ENCODE measurements at regions not wholly inside any gene's neighbourhood (a gene's known extent, or its start where the extent isn't known, plus 50 kb on each side); places are given as distances from the start of the nearest gene placed in this dataset.
"Not testable (repeated sequence)": the region's sequence is repeated elsewhere in the genome, so short reads cannot be mapped to it uniquely, and the experiment has no call there.

GRCh38 chr2:172259827-172260226, 157.1 kb upstream of the DLX2 start:
- DNase-seq (ENCODE audit: low read depth): no peak

- no peak for DNase-seq (ENCODE audit: low read depth)
These were observed 157.6 kb upstream of the DLX2 start for GRCh38 chr2:172260336-172260735.

- no peak for DNase-seq (ENCODE audit: low read depth)
These were observed 158.6 kb upstream of the DLX2 start for GRCh38 chr2:172261292-172261691.

GRCh38 chr2:172262486-172262885, 159.8 kb upstream of the DLX2 start:
- DNase-seq (ENCODE audit: low read depth): no peak

- DNase-seq (ENCODE audit: low read depth): not testable (repeated sequence)
These were observed 162.1 kb upstream of the DLX2 start for GRCh38 chr2:172264820-172265219.

GRCh38 chr2:172269507-172270244, 157.7 kb upstream of the ITGA6 start:
- not testable (repeated sequence) for DNase-seq (ENCODE audit: low read depth)

GRCh38 chr2:172270278-172271079, 156.9 kb upstream of the ITGA6 start:
- no peak for DNase-seq (ENCODE audit: low read depth)

- no peak for DNase-seq (ENCODE audit: low read depth)
These were observed 153.3 kb upstream of the ITGA6 start for GRCh38 chr2:172273910-172274571.

- no peak for DNase-seq (ENCODE audit: low read depth)
These were observed 152.1 kb upstream of the ITGA6 start for GRCh38 chr2:172275239-172275638.

- DNase-seq (ENCODE audit: low read depth): no peak
These were observed 150.4 kb upstream of the ITGA6 start for GRCh38 chr2:172276961-172277360.

- no peak for DNase-seq (ENCODE audit: low read depth)
These were observed 148.7 kb upstream of the ITGA6 start for GRCh38 chr2:172278667-172279066.

GRCh38 chr2:172279214-172279613, 148.2 kb upstream of the ITGA6 start:
- DNase-seq (ENCODE audit: low read depth): no peak

GRCh38 chr2:172279813-172280212, 147.6 kb upstream of the ITGA6 start:
- no peak for DNase-seq (ENCODE audit: low read depth)

- DNase-seq (ENCODE audit: low read depth): no peak
These were observed 146.6 kb upstream of the ITGA6 start for GRCh38 chr2:172280571-172281361.

GRCh38 chr2:172281648-172282570, 145.5 kb upstream of the ITGA6 start:
- DNase-seq (ENCODE audit: low read depth): no peak

- DNase-seq (ENCODE audit: low read depth): no peak
These were observed 144.4 kb upstream of the ITGA6 start for GRCh38 chr2:172282944-172283343.

GRCh38 chr2:172283476-172283875, 143.9 kb upstream of the ITGA6 start:
- no peak for DNase-seq (ENCODE audit: low read depth)

- no peak for DNase-seq (ENCODE audit: low read depth)
These were observed 143.2 kb upstream of the ITGA6 start for GRCh38 chr2:172284209-172284608.

- no peak for DNase-seq (ENCODE audit: low read depth)
These were observed 142.3 kb upstream of the ITGA6 start for GRCh38 chr2:172285010-172285621.

- DNase-seq (ENCODE audit: low read depth): no peak
These were observed 141.6 kb upstream of the ITGA6 start for GRCh38 chr2:172285760-172286159.

GRCh38 chr2:172287190-172287589, 140.2 kb upstream of the ITGA6 start:
- DNase-seq (ENCODE audit: low read depth): no peak

Data from stimulated activated CD8-positive, alpha-beta memory T cell treated with anti-CD3 and anti-CD28 coated beads, Interleukin-15, amount 100 ng/mL, for 1 hour (primary cell).